Fibroblast of skin of back (primary cell): ENCODE measurements at regions not wholly inside any gene's neighbourhood (a gene's known extent, or its start where the extent isn't known, plus 50 kb on each side); places are given as distances from the start of the nearest gene placed in this dataset.
"Not testable (repeated sequence)": the region's sequence is repeated elsewhere in the genome, so short reads cannot be mapped to it uniquely, and the experiment has no call there.

Experiments used
- DNase-seq: peaks from one replicate; pipeline ENCODE4 v3.0.0-alpha.2; 2013

DNA sequence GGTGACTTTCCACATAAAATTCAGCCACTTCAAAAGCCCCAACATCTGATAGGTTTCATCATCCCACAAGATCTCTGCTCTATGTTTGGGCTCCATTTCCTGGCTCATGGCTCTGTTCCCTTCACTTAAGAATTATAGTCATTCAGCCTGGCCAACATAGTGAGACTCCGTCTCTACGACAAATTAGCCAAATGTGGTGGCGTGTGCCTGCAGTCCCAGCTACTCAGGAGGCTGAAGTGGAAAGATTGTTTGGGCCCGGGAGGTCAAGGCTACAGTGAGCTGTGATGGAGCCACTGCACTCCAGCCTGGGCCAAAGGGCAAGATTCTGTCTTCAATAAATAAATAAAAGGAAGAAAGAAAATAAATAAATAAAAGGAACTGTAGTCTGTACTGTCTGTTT lies 57.9 kb upstream of the CTSV start:
- no peak for DNase-seq

DNA sequence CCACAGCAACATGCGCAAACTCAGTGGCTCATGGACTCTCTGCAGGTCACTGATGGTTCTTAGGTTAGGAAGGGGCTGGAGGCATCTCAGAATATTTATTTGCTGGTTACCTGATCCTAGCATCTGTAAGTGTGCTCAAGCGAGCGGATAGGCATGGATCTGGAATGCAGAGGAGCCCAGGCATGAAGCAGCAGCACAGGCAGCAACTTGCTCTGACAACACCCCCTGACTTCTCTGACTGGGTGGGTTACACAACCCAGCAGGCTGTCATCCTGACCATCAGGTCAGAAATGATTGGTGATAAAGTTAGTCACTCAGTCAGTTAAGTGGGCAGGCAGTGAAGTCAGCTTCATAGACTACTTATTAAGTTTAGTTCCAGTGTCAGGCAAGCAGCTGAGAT lies 50.4 kb upstream of the CTSV start:
- not testable (repeated sequence) for DNase-seq
